ENCODE measurements at regions not wholly inside any gene's neighbourhood (a gene's known extent, or its start where the extent isn't known, plus 50 kb on each side); places are given as distances from the start of the nearest gene placed in this dataset.

DNA sequence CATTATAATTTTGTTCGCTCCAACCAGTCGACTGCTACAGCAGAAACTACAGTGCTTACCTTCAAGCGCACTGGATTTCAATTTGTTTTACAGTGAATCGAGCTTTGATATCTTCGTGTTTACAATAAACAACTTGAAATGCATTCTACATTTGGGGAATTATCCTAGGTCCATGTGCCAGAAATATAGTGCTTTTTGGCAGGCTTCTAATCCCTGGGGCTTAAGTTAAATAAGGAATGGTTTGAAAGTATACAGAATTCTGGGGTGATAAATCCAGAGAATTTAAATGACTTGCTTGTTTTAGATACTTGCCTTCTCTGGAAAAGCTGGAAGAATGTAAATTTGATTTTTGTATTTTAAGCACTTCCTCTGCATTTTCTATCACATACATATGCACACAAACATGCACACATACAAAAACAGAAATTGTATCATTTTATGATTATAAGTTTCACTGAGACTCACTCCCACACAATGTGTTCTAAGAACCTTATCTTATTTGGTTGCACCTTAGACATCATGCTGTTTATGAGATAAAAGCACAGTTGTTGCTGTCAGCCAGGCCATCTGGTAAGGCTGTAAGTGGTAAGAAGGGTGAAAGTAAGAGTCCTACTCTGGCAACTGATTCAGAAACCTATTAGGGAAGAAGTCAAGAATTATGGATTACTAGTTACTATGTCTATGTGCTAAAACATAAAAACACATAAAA is 347.2 kb upstream of the KCND2 start (continued):
- TF ChIP-seq, protein P1, sequence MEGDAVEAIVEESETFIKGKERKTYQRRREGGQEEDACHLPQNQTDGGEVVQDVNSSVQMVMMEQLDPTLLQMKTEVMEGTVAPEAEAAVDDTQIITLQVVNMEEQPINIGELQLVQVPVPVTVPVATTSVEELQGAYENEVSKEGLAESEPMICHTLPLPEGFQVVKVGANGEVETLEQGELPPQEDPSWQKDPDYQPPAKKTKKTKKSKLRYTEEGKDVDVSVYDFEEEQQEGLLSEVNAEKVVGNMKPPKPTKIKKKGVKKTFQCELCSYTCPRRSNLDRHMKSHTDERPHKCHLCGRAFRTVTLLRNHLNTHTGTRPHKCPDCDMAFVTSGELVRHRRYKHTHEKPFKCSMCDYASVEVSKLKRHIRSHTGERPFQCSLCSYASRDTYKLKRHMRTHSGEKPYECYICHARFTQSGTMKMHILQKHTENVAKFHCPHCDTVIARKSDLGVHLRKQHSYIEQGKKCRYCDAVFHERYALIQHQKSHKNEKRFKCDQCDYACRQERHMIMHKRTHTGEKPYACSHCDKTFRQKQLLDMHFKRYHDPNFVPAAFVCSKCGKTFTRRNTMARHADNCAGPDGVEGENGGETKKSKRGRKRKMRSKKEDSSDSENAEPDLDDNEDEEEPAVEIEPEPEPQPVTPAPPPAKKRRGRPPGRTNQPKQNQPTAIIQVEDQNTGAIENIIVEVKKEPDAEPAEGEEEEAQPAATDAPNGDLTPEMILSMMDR (conservative IDR thresholded peaks at IDR 0.05; ENCODE audit: low read depth in 2 of 2): no peak
- TF ChIP-seq JUNB (IDR thresholded peaks at IDR 0.05; ENCODE audit: unreplicated experiment) (no peak), ETS1 (IDR thresholded peaks at IDR 0.05) (no peak), EZH2phosphoT487 (IDR thresholded peaks at IDR 0.05; ENCODE audit: unreplicated experiment) (no peak), REST (IDR thresholded peaks at IDR 0.05; ENCODE audit: unreplicated experiment) (no peak)

DNA sequence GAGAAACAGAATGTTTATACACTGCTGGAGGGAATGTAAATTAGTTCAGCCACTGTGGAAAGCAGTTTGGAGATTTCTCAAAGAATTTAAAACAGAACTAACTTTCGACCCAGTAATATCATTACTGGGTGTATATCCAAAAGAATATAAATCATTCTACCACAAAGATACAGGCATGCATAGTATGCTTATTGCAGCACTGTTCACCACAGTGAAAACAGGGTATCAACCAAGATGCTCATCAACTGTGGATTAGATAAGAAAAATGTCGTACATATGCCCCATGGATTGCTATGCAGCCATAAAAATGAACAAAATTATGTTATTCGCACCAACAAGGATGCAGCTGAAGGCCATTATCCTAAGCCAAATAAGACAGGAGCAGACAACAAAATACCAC is 343.1 kb upstream of the KCND2 start:
- no peaks in the 10 kb centered on the region for H3F3A ChIP-seq (replicated peaks; ENCODE audit: low read depth)
- H3K4me1 ChIP-seq (ENCODE audit: insufficient read depth): no peaks in the 10 kb centered on the region
- peaks cover 3% of the 10 kb centered on the region for H3K27me3 Mint-ChIP-seq (ENCODE audit: insufficient read depth, low read depth, poor library complexity)
- H2AFZ ChIP-seq: no peak overlapping the region
- H3K4me2 ChIP-seq: no peak overlapping the region
- H3K27ac Mint-ChIP-seq: no peak overlapping the region
- H3K36me3 ChIP-seq (ENCODE audit: insufficient read depth): no peaks in the 10 kb centered on the region
- H3K79me2 ChIP-seq (replicated peaks; ENCODE audit: insufficient read depth): no peaks in the 10 kb centered on the region
- H3K4me1 Mint-ChIP-seq: peaks cover 4% of the 10 kb centered on the region; the same call in 2 of the 3 replicates
- H3K9me2 ChIP-seq (ENCODE audit: insufficient read depth): peaks cover 8% of the 10 kb centered on the region; the same call in 1 of the 2 replicates
- H3K9me3 Mint-ChIP-seq: no peaks in the 10 kb centered on the region
- H3K27ac ChIP-seq (ENCODE audit: low read depth): no peak overlapping the region
- H3K36me3 Mint-ChIP-seq (ENCODE audit: low read depth): peaks cover 3% of the 10 kb centered on the region; the same call in 1 of the 3 replicates
- DNase-seq (ENCODE audit: low spot score) (no peak), ATAC-seq (no peak)
- TF ChIP-seq ZNF331 (CRISPR knock-in tag; IDR thresholded peaks at IDR 0.05; ENCODE audit: low read depth): no peak
- TF ChIP-seq, protein P2, sequence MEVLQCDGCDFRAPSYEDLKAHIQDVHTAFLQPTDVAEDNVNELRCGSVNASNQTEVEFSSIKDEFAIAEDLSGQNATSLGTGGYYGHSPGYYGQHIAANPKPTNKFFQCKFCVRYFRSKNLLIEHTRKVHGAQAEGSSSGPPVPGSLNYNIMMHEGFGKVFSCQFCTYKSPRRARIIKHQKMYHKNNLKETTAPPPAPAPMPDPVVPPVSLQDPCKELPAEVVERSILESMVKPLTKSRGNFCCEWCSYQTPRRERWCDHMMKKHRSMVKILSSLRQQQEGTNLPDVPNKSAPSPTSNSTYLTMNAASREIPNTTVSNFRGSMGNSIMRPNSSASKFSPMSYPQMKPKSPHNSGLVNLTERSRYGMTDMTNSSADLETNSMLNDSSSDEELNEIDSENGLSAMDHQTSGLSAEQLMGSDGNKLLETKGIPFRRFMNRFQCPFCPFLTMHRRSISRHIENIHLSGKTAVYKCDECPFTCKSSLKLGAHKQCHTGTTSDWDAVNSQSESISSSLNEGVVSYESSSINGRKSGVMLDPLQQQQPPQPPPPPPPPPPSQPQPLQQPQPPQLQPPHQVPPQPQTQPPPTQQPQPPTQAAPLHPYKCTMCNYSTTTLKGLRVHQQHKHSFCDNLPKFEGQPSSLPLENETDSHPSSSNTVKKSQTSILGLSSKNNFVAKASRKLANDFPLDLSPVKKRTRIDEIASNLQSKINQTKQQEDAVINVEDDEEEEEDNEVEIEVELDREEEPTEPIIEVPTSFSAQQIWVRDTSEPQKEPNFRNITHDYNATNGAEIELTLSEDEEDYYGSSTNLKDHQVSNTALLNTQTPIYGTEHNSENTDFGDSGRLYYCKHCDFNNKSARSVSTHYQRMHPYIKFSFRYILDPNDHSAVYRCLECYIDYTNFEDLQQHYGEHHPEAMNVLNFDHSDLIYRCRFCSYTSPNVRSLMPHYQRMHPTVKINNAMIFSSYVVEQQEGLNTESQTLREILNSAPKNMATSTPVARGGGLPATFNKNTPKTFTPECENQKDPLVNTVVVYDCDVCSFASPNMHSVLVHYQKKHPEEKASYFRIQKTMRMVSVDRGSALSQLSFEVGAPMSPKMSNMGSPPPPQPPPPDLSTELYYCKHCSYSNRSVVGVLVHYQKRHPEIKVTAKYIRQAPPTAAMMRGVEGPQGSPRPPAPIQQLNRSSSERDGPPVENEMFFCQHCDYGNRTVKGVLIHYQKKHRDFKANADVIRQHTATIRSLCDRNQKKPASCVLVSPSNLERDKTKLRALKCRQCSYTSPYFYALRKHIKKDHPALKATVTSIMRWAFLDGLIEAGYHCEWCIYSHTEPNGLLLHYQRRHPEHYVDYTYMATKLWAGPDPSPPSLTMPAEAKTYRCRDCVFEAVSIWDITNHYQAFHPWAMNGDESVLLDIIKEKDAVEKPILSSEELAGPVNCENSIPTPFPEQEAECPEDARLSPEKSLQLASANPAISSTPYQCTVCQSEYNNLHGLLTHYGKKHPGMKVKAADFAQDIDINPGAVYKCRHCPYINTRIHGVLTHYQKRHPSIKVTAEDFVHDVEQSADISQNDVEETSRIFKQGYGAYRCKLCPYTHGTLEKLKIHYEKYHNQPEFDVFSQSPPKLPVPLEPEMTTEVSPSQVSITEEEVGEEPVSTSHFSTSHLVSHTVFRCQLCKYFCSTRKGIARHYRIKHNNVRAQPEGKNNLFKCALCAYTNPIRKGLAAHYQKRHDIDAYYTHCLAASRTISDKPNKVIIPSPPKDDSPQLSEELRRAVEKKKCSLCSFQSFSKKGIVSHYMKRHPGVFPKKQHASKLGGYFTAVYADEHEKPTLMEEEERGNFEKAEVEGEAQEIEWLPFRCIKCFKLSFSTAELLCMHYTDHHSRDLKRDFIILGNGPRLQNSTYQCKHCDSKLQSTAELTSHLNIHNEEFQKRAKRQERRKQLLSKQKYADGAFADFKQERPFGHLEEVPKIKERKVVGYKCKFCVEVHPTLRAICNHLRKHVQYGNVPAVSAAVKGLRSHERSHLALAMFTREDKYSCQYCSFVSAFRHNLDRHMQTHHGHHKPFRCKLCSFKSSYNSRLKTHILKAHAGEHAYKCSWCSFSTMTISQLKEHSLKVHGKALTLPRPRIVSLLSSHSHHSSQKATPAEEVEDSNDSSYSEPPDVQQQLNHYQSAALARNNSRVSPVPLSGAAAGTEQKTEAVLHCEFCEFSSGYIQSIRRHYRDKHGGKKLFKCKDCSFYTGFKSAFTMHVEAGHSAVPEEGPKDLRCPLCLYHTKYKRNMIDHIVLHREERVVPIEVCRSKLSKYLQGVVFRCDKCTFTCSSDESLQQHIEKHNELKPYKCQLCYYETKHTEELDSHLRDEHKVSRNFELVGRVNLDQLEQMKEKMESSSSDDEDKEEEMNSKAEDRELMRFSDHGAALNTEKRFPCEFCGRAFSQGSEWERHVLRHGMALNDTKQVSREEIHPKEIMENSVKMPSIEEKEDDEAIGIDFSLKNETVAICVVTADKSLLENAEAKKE (CRISPR knock-in tag; IDR thresholded peaks at IDR 0.05): no peak
- no peak for TF ChIP-seq STAT1 (IDR thresholded peaks at IDR 0.05; ENCODE audit: unreplicated experiment)
- no peak for TF ChIP-seq EZH2phosphoT487 (IDR thresholded peaks at IDR 0.05; ENCODE audit: unreplicated experiment)
- TF ChIP-seq NANOG (IDR thresholded peaks at IDR 0.05; ENCODE audit: borderline replicate concordance): no peak
- H4K20me1 ChIP-seq (replicated peaks; ENCODE audit: insufficient read depth): no peaks in the 10 kb centered on the region
- no peaks in the 10 kb centered on the region for H3K27me3 ChIP-seq (ENCODE audit: insufficient read depth)
- no peak overlapping the region for H3K4me3 Mint-ChIP-seq
- no peak overlapping the region for H3K4me3 ChIP-seq

Measured in GM23338 (cell line).